ENCODE measurements at regions not wholly inside any gene's neighbourhood (a gene's known extent, or its start where the extent isn't known, plus 50 kb on each side); places are given as distances from the start of the nearest gene placed in this dataset.

- no peaks in the 10 kb centered on the region for H3K4me1 ChIP-seq (ENCODE audit: control insufficient read depth, insufficient read depth, low read length, poor library complexity, severe bottlenecking)
- Mint-ChIP-seq H3K4me3 (no peak overlapping the region), H3K27ac (no peak overlapping the region), H3K4me1 (no peaks in the 10 kb centered on the region), H3K36me3 (no peaks in the 10 kb centered on the region), H3K27me3 (peaks cover 5% of the 10 kb centered on the region), H3K9me3 (peaks cover 0 to 6% (median 3%) of the 10 kb centered on the region in 7 donors)
- no peak overlapping the region for H3K27ac ChIP-seq (ENCODE audit: insufficient read depth, low read length, poor library complexity, severe bottlenecking)
- no peak for ATAC-seq (ENCODE audit: low read depth in 2 of 2)
- DNase-seq, result no peak
- H3K36me3 ChIP-seq (ENCODE audit: control insufficient read depth, insufficient read depth, low read length), result no peaks in the 10 kb centered on the region
- no peaks in the 10 kb centered on the region for H3K27me3 ChIP-seq (ENCODE audit: control insufficient read depth, insufficient read depth, low read length)
- H3K9me3 ChIP-seq (ENCODE audit: control insufficient read depth in 2 of 2, low read length in 2 of 2), result no peaks in the 10 kb centered on the region
- H3K4me3 ChIP-seq (ENCODE audit: low read depth, low read length), result no peak overlapping the region
Measured at GRCh38 chrX:113136836-113137235, 296.2 kb upstream of the AMOT start.

- H3K27me3 Mint-ChIP-seq, result peaks cover 5% of the 10 kb centered on the region
- ATAC-seq (ENCODE audit: low read depth in 2 of 2), result no peak
- no peak overlapping the region for H3K4me3 Mint-ChIP-seq
- no peak overlapping the region for H3K4me3 ChIP-seq (ENCODE audit: low read depth, low read length)
- no peaks in the 10 kb centered on the region for H3K4me1 Mint-ChIP-seq
- no peak overlapping the region for H3K27ac Mint-ChIP-seq
- no peaks in the 10 kb centered on the region for H3K36me3 Mint-ChIP-seq
- no peak for DNase-seq
- no peaks in the 10 kb centered on the region for H3K36me3 ChIP-seq (ENCODE audit: control insufficient read depth, insufficient read depth, low read length)
- no peaks in the 10 kb centered on the region for H3K4me1 ChIP-seq (ENCODE audit: control insufficient read depth, insufficient read depth, low read length, poor library complexity, severe bottlenecking)
- no peak overlapping the region for H3K27ac ChIP-seq (ENCODE audit: insufficient read depth, low read length, poor library complexity, severe bottlenecking)
- H3K9me3 Mint-ChIP-seq, result peaks cover 0 to 7% (median 3%) of the 10 kb centered on the region in 7 donors
- H3K27me3 ChIP-seq (ENCODE audit: control insufficient read depth, insufficient read depth, low read length), result no peaks in the 10 kb centered on the region
- no peaks in the 10 kb centered on the region for H3K9me3 ChIP-seq (ENCODE audit: control insufficient read depth in 2 of 2, low read length in 2 of 2)
Measured at GRCh38 chrX:113133316-113133715, 292.7 kb upstream of the AMOT start.

GRCh38 chrX:113124693-113125092 lies 284.1 kb upstream of the AMOT start:
- Histone ChIP-seq H3K27me3 (ENCODE audit: control insufficient read depth, insufficient read depth, low read length) (no peaks in the 10 kb centered on the region), H3K36me3 (ENCODE audit: control insufficient read depth, insufficient read depth, low read length) (no peaks in the 10 kb centered on the region), H3K4me1 (ENCODE audit: control insufficient read depth, insufficient read depth, low read length, poor library complexity, severe bottlenecking) (no peaks in the 10 kb centered on the region), H3K27ac (ENCODE audit: insufficient read depth, low read length, poor library complexity, severe bottlenecking) (no peak overlapping the region), H3K4me3 (ENCODE audit: low read depth, low read length) (no peak overlapping the region), H3K9me3 (ENCODE audit: control insufficient read depth in 2 of 2, low read length in 2 of 2) (no peaks in the 10 kb centered on the region)
- no peaks in the 10 kb centered on the region for H3K27me3 Mint-ChIP-seq
- H3K27ac Mint-ChIP-seq, result no peak overlapping the region
- ATAC-seq (ENCODE audit: low read depth in 2 of 2) (no peak), DNase-seq (no peak)
- peaks cover 0 to 5% (median 0%) of the 10 kb centered on the region in 7 donors for H3K9me3 Mint-ChIP-seq
- no peaks in the 10 kb centered on the region for H3K4me1 Mint-ChIP-seq
- H3K4me3 Mint-ChIP-seq, result no peak overlapping the region
- no peaks in the 10 kb centered on the region for H3K36me3 Mint-ChIP-seq

DNA sequence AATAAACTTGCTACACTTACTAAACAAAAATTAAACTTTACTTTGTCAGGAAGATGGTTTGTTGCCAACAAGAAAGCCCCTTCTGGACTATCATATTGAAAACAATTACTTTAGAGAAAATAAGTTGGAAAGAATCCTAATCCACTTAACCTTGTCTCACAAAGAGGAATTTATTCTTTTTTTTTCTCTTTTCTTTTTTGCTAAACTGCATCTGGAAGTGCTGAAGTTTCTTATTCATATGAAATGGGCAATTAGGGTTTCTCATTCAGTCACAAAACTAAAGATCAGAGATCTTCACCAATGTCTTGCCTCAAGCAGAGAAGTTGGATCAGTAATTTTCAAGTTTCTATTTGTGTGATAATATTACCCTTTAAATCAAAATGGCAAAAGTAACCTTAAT lies 234.9 kb upstream of the AMOT start:
- ATAC-seq (ENCODE audit: low read depth in 2 of 2), result no peak
- no peaks in the 10 kb centered on the region for H3K4me1 ChIP-seq (ENCODE audit: control insufficient read depth, insufficient read depth, low read length, poor library complexity, severe bottlenecking)
- Mint-ChIP-seq H3K9me3 (peaks cover 0 to 1% (median 0%) of the 10 kb centered on the region in 7 donors), H3K4me1 (no peaks in the 10 kb centered on the region), H3K36me3 (no peaks in the 10 kb centered on the region), H3K27ac (no peak overlapping the region), H3K27me3 (no peaks in the 10 kb centered on the region), H3K4me3 (no peak overlapping the region)
- H3K9me3 ChIP-seq (ENCODE audit: control insufficient read depth in 2 of 2, low read length in 2 of 2), result no peaks in the 10 kb centered on the region
- H3K4me3 ChIP-seq (ENCODE audit: low read depth, low read length), result no peak overlapping the region
- no peak overlapping the region for H3K27ac ChIP-seq (ENCODE audit: insufficient read depth, low read length, poor library complexity, severe bottlenecking)
- H3K36me3 ChIP-seq (ENCODE audit: control insufficient read depth, insufficient read depth, low read length), result no peaks in the 10 kb centered on the region
- DNase-seq, result no peak
- no peaks in the 10 kb centered on the region for H3K27me3 ChIP-seq (ENCODE audit: control insufficient read depth, insufficient read depth, low read length)

DNA sequence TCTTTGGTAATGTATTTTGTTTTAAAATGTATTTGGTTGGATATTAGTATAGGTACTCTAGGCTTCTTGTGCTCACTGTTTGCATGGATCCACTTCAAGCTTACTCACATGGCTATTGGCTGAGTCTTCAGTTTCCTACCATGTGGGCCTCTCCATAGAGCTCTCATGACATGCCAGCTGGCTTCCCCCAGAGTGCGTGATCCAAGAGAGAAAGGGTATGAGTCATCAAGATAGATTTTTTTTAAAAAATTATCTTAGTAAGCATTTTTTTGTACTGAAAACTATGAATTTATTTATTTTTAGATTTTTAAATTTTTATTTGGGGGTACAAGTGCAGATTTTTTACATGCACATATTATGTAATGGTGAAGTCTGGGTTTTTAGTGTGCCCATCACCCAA lies 219.1 kb upstream of the AMOT start:
- no peak for DNase-seq
- H3K27ac Mint-ChIP-seq, result no peak overlapping the region
- no peaks in the 10 kb centered on the region for H3K36me3 Mint-ChIP-seq
- ATAC-seq (ENCODE audit: low read depth in 2 of 2), result no peak
- H3K27me3 Mint-ChIP-seq, result no peaks in the 10 kb centered on the region
- Histone ChIP-seq H3K4me1 (ENCODE audit: control insufficient read depth, insufficient read depth, low read length, poor library complexity, severe bottlenecking) (no peaks in the 10 kb centered on the region), H3K27me3 (ENCODE audit: control insufficient read depth, insufficient read depth, low read length) (no peaks in the 10 kb centered on the region), H3K4me3 (ENCODE audit: low read depth, low read length) (no peak overlapping the region), H3K9me3 (ENCODE audit: control insufficient read depth in 2 of 2, low read length in 2 of 2) (no peaks in the 10 kb centered on the region), H3K27ac (ENCODE audit: insufficient read depth, low read length, poor library complexity, severe bottlenecking) (no peak overlapping the region), H3K36me3 (ENCODE audit: control insufficient read depth, insufficient read depth, low read length) (no peaks in the 10 kb centered on the region)
- H3K9me3 Mint-ChIP-seq, result peaks cover 0 to 9% (median 0%) of the 10 kb centered on the region in 7 donors
- H3K4me3 Mint-ChIP-seq, result no peak overlapping the region
- H3K4me1 Mint-ChIP-seq, result no peaks in the 10 kb centered on the region

GRCh38 chrX:113058634-113059033 lies 218.0 kb upstream of the AMOT start:
- H3K27me3 ChIP-seq (ENCODE audit: control insufficient read depth, insufficient read depth, low read length), result no peaks in the 10 kb centered on the region
- no peaks in the 10 kb centered on the region for H3K36me3 Mint-ChIP-seq
- H3K27ac ChIP-seq (ENCODE audit: insufficient read depth, low read length, poor library complexity, severe bottlenecking), result no peak overlapping the region
- H3K4me1 ChIP-seq (ENCODE audit: control insufficient read depth, insufficient read depth, low read length, poor library complexity, severe bottlenecking), result no peaks in the 10 kb centered on the region
- H3K9me3 Mint-ChIP-seq, result peaks cover 0 to 11% (median 1%) of the 10 kb centered on the region in 7 donors
- H3K9me3 ChIP-seq (ENCODE audit: control insufficient read depth in 2 of 2, low read length in 2 of 2), result no peaks in the 10 kb centered on the region
- no peaks in the 10 kb centered on the region for H3K27me3 Mint-ChIP-seq
- H3K27ac Mint-ChIP-seq, result no peak overlapping the region
- no peaks in the 10 kb centered on the region for H3K36me3 ChIP-seq (ENCODE audit: control insufficient read depth, insufficient read depth, low read length)
- H3K4me3 Mint-ChIP-seq, result no peak overlapping the region
- DNase-seq (no peak), ATAC-seq (ENCODE audit: low read depth in 2 of 2) (no peak)
- H3K4me1 Mint-ChIP-seq, result no peaks in the 10 kb centered on the region
- H3K4me3 ChIP-seq (ENCODE audit: low read depth, low read length), result no peak overlapping the region

GRCh38 chrX:113048896-113049295 lies 208.3 kb upstream of the AMOT start:
- Mint-ChIP-seq H3K4me3 (no peak overlapping the region), H3K27me3 (no peaks in the 10 kb centered on the region), H3K9me3 (peaks cover 0 to 7% (median under 1%) of the 10 kb centered on the region in 7 donors), H3K27ac (no peak overlapping the region), H3K4me1 (no peaks in the 10 kb centered on the region), H3K36me3 (no peaks in the 10 kb centered on the region)
- Histone ChIP-seq H3K27ac (ENCODE audit: insufficient read depth, low read length, poor library complexity, severe bottlenecking) (no peak overlapping the region), H3K9me3 (ENCODE audit: control insufficient read depth in 2 of 2, low read length in 2 of 2) (no peaks in the 10 kb centered on the region), H3K27me3 (ENCODE audit: control insufficient read depth, insufficient read depth, low read length) (no peaks in the 10 kb centered on the region), H3K4me3 (ENCODE audit: low read depth, low read length) (no peak overlapping the region), H3K36me3 (ENCODE audit: control insufficient read depth, insufficient read depth, low read length) (no peaks in the 10 kb centered on the region), H3K4me1 (ENCODE audit: control insufficient read depth, insufficient read depth, low read length, poor library complexity, severe bottlenecking) (no peaks in the 10 kb centered on the region)
- ATAC-seq (ENCODE audit: low read depth in 2 of 2), result no peak
- no peak for DNase-seq

- H3K4me1 ChIP-seq (ENCODE audit: control insufficient read depth, insufficient read depth, low read length, poor library complexity, severe bottlenecking), result no peaks in the 10 kb centered on the region
- no peaks in the 10 kb centered on the region for H3K27me3 Mint-ChIP-seq
- H3K9me3 Mint-ChIP-seq, result peaks cover 0 to 7% (median 0%) of the 10 kb centered on the region in 7 donors
Measured at GRCh38 chrX:113048480-113048879, 207.8 kb upstream of the AMOT start.

More at GRCh38 chrX:113048480-113048879, 207.8 kb upstream of the AMOT start:
- ATAC-seq (ENCODE audit: low read depth in 2 of 2), result no peak
- H3K36me3 Mint-ChIP-seq, result no peaks in the 10 kb centered on the region
- Histone ChIP-seq H3K9me3 (ENCODE audit: control insufficient read depth in 2 of 2, low read length in 2 of 2) (no peaks in the 10 kb centered on the region), H3K36me3 (ENCODE audit: control insufficient read depth, insufficient read depth, low read length) (no peaks in the 10 kb centered on the region), H3K4me3 (ENCODE audit: low read depth, low read length) (no peak overlapping the region), H3K27ac (ENCODE audit: insufficient read depth, low read length, poor library complexity, severe bottlenecking) (no peak overlapping the region), H3K27me3 (ENCODE audit: control insufficient read depth, insufficient read depth, low read length) (no peaks in the 10 kb centered on the region)
- DNase-seq, result no peak
- H3K4me3 Mint-ChIP-seq, result no peak overlapping the region
- no peak overlapping the region for H3K27ac Mint-ChIP-seq
- H3K4me1 Mint-ChIP-seq, result no peaks in the 10 kb centered on the region
